ENCODE measurements at regions not wholly inside any gene's neighbourhood (a gene's known extent, or its start where the extent isn't known, plus 50 kb on each side); places are given as distances from the start of the nearest gene placed in this dataset.

- TF ChIP-seq ZFP3 (tag by site-specific recombination; IDR thresholded peaks at IDR 0.05; ENCODE audit: low read depth) (no peak), CTCF (tag by site-specific recombination; IDR thresholded peaks at IDR 0.05) (no peak), ZNF324 (tag by site-specific recombination; IDR thresholded peaks at IDR 0.05) (no peak)
- TF ChIP-seq, protein P1, sequence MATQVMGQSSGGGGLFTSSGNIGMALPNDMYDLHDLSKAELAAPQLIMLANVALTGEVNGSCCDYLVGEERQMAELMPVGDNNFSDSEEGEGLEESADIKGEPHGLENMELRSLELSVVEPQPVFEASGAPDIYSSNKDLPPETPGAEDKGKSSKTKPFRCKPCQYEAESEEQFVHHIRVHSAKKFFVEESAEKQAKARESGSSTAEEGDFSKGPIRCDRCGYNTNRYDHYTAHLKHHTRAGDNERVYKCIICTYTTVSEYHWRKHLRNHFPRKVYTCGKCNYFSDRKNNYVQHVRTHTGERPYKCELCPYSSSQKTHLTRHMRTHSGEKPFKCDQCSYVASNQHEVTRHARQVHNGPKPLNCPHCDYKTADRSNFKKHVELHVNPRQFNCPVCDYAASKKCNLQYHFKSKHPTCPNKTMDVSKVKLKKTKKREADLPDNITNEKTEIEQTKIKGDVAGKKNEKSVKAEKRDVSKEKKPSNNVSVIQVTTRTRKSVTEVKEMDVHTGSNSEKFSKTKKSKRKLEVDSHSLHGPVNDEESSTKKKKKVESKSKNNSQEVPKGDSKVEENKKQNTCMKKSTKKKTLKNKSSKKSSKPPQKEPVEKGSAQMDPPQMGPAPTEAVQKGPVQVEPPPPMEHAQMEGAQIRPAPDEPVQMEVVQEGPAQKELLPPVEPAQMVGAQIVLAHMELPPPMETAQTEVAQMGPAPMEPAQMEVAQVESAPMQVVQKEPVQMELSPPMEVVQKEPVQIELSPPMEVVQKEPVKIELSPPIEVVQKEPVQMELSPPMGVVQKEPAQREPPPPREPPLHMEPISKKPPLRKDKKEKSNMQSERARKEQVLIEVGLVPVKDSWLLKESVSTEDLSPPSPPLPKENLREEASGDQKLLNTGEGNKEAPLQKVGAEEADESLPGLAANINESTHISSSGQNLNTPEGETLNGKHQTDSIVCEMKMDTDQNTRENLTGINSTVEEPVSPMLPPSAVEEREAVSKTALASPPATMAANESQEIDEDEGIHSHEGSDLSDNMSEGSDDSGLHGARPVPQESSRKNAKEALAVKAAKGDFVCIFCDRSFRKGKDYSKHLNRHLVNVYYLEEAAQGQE (tag by site-specific recombination; IDR thresholded peaks at IDR 0.05): no peak
These were observed 122.3 kb downstream of the RNASET2 start for GRCh38 chr6:166834049-166834448.

All from HEK293 (cell line).